HepG2 (cell line): ENCODE measurements at regions not wholly inside any gene's neighbourhood (a gene's known extent, or its start where the extent isn't known, plus 50 kb on each side); places are given as distances from the start of the nearest gene placed in this dataset.

Experiments
- BCL6 ChIP-seq: IDR thresholded peaks from 2 replicates; pipeline ENCODE4 v1.6.1; 2016; ENCODE audit warnings: missing genetic modification reagents, missing compliant biosample characterization
- ELF1 ChIP-seq: sonication (generic); formaldehyde crosslinking; IDR thresholded peaks from 2 replicates; pipeline ENCODE4 v1.4.0; 2020; ENCODE audit warnings: missing genetic modification reagents
- ETV5 ChIP-seq: IDR thresholded peaks from 2 replicates; pipeline ENCODE4 v1.6.1; 2018; ENCODE audit warnings: missing biosample characterization, missing genetic modification reagents, inconsistent platforms, borderline replicate concordance
- KDM4B ChIP-seq: sonication (generic); formaldehyde crosslinking; IDR thresholded peaks from 2 replicates; pipeline ENCODE4 v1.4.0; 2020; ENCODE audit warnings: missing genetic modification reagents
- MTERF4 ChIP-seq: sonication (generic); formaldehyde crosslinking; IDR thresholded peaks from 2 replicates; pipeline ENCODE4 v1.8.0; 2023; ENCODE audit warnings: mild to moderate bottlenecking, missing genetic modification reagents
- MXD4 ChIP-seq: IDR thresholded peaks from 2 replicates; pipeline ENCODE4 v1.6.1; 2016; ENCODE audit warnings: mild to moderate bottlenecking, missing biosample characterization, missing genetic modification reagents
- NFIC ChIP-seq: IDR thresholded peaks from 2 replicates; pipeline ENCODE4 v1.6.1; 2012; ENCODE audit warnings: mild to moderate bottlenecking, low read length, inconsistent platforms
- ONECUT2 ChIP-seq: sonication (generic); formaldehyde crosslinking; IDR thresholded peaks from 2 replicates; pipeline ENCODE4 v1.4.0; 2020; ENCODE audit warnings: missing genetic modification reagents
- PHF8 ChIP-seq: sonication (generic); formaldehyde crosslinking; IDR thresholded peaks from 2 replicates; pipeline ENCODE4 v1.5.0; 2020; ENCODE audit warnings: missing genetic modification reagents
- SIX4 ChIP-seq: sonication (generic); formaldehyde crosslinking; IDR thresholded peaks from 2 replicates; pipeline ENCODE4 v1.4.0; 2020; ENCODE audit warnings: missing genetic modification reagents
- ZBTB3 ChIP-seq: sonication (generic); formaldehyde crosslinking; IDR thresholded peaks from 2 replicates; pipeline ENCODE4 v1.4.0; 2020; ENCODE audit warnings: low read depth, mild to moderate bottlenecking, moderate library complexity, missing genetic modification reagents, borderline replicate concordance
- ZBTB34 ChIP-seq: sonication (generic); formaldehyde crosslinking; IDR thresholded peaks from 2 replicates; pipeline ENCODE4 v1.8.0; 2022; ENCODE audit warnings: mild to moderate bottlenecking, missing genetic modification reagents
- ZNF292 ChIP-seq: sonication (generic); formaldehyde crosslinking; IDR thresholded peaks from 2 replicates; pipeline ENCODE4 v1.8.1; 2022; ENCODE audit warnings: mild to moderate bottlenecking, low read depth, missing genetic modification reagents, borderline replicate concordance
- ZNF709 ChIP-seq: sonication (generic); formaldehyde crosslinking; IDR thresholded peaks from 2 replicates; pipeline ENCODE4 v1.5.0; 2020; ENCODE audit warnings: mild to moderate bottlenecking, missing genetic modification reagents
- ZNF792 ChIP-seq: IDR thresholded peaks from 2 replicates; pipeline ENCODE4 v1.6.1; 2016
- ZSCAN20 ChIP-seq: sonication (generic); formaldehyde crosslinking; IDR thresholded peaks from 2 replicates; pipeline ENCODE4 v1.4.0; 2020; ENCODE audit warnings: missing genetic modification reagents, mild to moderate bottlenecking, borderline replicate concordance

GRCh38 chr6:37109714-37110499 is 60.0 kb upstream of the PIM1 start (continued):
- 0 out of 2 replicates have a peak, but pooled peaks have one; percentile 11 for TF ChIP-seq MTERF4 (CRISPR knock-in tag)
- 0 out of 2 replicates have a peak, but pooled peaks have one; percentile 4 for TF ChIP-seq KDM4B (CRISPR knock-in tag)
- peak; percentile 29; the same call in 1 of the 2 replicates for TF ChIP-seq ZNF792 (CRISPR knock-in tag)
- peak; percentile 8; the same call in 1 of the 2 replicates for TF ChIP-seq ELF1 (CRISPR knock-in tag)
- peak; percentile 53; the same call in 1 of the 2 replicates for TF ChIP-seq ZNF709
- no peak for TF ChIP-seq ZSCAN20 (CRISPR knock-in tag)
- 0 out of 2 replicates have a peak, but pooled peaks have one; percentile 22 for TF ChIP-seq SIX4 (CRISPR knock-in tag)
- TF ChIP-seq NFIC: peak; percentile 56; the same call in 1 of the 2 replicates
- TF ChIP-seq BCL6 (CRISPR knock-in tag): peak; percentile 49; the same call in 1 of the 2 replicates
- TF ChIP-seq ETV5 (CRISPR knock-in tag): peak; percentile 20; the same call in 1 of the 2 replicates
- TF ChIP-seq ZBTB34 (CRISPR knock-in tag): no peak
- no peak for TF ChIP-seq PHF8 (CRISPR knock-in tag)
- TF ChIP-seq MXD4 (CRISPR knock-in tag): 0 out of 2 replicates have a peak, but pooled peaks have one; percentile 15
- 0 out of 2 replicates have a peak, but pooled peaks have one; percentile 14 for TF ChIP-seq ONECUT2 (CRISPR knock-in tag)
- TF ChIP-seq ZNF292: 0 out of 2 replicates have a peak, but pooled peaks have one; percentile 43
- 0 out of 2 replicates have a peak, but pooled peaks have one; percentile 6 for TF ChIP-seq ZBTB3
